DMS114 treated with DMSO at 0.1 percent for 48 hours (cell line): ENCODE measurements at regions not wholly inside any gene's neighbourhood (a gene's known extent, or its start where the extent isn't known, plus 50 kb on each side); places are given as distances from the start of the nearest gene placed in this dataset.
"Not testable (repeated sequence)": the region's sequence is repeated elsewhere in the genome, so short reads cannot be mapped to it uniquely, and the experiment has no call there.

Source experiments
- DNase-seq: peaks from one replicate; lab custom pipeline; 2025; ENCODE audit not compliant: unreplicated experiment; lab: John Stamatoyannopoulos, UW

DNA sequence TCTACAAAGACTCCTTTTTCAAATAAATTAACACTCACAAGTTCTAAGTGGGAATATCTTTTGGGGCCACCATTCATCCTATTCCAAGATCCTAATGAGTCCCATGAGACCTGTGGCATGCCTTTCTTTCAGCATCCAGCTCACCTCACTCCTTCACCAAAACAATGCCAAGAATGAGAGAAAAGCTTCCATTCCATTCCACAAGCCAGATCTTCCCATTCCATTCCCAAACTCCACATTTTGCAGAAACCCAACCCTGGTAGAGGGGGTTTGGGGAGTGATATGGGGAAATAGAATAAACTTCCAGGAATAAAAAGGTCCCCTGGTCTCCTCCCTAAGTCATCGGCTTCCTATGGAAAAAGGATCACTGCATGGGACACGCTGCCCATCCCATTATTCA is 392.2 kb downstream of the NPIPA8 start:
- no peak for DNase-seq

DNA sequence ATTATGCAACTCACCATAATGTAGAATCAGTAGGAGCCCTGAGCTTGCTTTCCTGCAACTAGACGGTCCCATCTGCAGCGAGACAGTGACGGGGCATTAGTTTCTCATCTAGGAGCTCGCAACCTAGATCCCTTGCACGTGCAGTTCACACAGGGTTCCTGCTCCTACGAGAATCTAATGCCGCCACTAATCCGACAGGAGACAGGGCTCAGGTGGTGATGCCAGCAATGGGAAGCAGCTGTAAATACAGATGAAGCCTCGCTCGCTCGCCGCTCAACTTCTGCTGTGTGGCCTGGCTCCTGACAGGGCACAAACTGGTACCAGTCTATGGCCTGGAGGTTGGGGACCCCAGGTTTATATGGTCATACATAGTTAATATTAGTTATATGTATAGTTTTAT is 394.5 kb downstream of the NPIPA8 start:
- no peak for DNase-seq

DNA sequence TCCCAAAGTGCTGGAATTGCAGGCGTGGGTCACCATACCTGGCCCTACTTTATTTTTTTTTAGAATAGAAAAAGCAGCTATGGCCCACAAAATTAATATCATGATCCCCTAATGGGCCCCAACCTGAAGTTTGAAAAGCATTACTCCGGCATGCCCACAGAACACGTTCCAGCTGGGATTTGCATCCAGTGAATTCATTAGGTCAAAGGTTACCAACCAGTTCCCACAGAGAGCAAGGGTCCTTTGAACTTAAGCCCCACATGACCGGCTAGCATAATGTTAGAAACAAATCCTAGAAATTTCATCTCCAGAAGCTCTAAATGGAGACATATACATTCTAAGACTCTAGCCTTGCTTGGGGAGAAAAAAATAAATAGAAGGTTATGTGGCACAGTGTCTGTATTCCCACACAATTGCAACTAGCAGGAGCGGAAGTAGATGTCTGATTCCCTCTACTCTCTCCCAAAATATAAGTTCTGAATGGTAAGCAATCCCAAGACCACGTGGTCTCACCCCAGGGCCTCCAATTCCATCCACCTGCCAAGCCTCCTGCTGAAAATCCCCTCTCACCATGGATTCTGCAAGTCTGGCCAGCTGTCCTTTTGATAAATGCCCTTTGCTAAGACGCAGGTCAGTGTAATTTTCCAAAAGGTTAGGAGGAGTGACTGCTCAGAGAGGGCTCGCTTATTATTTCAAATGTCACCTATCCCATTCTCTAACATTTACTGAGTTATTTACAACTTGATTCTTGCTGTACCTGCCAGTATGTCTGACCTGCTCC is 395.8 kb downstream of the NPIPA8 start:
- DNase-seq = no peak

- DNase-seq = no peak
Observed at GRCh38 chr16:17939723-17940122, 396.8 kb downstream of the NPIPA8 start.

DNA sequence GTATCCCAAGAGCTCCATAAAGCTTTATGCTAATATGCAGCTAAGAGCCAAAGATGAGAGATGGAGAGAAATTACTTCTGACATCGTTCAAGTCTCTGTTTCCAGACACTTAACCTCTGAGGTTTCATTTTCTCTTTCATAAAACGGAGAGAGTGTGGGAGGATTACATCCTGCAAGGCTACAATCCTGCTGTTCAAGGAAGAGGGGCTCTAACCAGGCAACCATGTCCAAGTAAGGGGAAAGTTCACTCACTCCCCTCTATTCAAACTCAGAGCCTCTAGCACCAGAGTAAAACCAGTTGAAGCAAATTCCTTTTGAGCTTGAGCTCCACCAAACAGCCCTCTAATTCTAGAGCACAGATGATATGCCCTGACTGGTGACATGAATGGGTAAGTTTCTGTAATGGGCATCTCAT is 397.4 kb downstream of the NPIPA8 start:
- no peak for DNase-seq

DNA sequence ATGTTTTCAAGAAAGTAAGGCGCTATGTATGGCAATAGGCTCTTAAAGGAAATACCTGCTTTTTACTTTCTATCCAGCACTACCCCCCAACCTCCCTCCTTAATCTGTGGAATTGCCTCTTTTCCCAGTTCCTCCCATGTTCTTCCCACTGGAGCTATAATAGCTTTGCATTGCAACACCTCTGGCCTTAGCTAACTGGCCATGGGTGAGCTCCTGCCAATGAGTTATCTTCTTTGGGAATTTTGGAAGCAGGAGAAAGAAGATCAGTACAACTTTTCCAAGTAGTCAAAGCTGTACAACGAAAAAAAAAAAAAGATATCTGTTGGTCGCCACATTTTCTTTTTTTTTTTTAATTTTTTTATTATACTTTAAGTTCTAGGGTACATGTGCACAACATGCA is 398.0 kb downstream of the NPIPA8 start:
- no peak for DNase-seq

DNA sequence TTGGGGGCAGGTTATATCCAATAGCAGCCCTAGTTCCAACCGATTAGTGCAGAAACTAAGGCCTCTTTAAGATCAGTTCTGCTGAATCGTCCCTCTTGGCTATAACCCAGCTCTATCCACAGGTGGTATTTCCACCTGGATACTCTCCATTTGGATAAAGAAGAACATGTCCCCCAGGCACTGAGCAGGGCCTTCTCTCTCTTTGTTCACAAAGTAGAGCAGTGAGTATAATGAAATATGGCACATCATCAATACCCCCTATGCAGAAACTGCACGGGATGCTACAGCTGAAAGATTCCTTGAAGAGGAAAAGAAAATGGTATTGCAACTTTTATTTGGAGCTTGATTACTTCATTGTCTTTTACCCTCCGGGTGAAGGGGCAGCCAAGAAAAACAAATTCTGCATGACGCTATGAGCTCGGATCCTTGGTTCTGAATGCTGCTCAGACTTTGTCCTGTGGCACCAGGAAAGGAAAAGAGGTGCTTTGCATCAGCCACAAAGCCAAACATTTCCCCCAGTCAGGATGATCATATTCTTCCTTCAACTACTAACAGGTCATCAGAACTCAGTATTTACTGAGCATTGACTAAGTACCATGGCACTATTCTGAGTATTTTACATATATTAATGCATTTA is 399.7 kb downstream of the NPIPA8 start:
- DNase-seq = no peak

DNA sequence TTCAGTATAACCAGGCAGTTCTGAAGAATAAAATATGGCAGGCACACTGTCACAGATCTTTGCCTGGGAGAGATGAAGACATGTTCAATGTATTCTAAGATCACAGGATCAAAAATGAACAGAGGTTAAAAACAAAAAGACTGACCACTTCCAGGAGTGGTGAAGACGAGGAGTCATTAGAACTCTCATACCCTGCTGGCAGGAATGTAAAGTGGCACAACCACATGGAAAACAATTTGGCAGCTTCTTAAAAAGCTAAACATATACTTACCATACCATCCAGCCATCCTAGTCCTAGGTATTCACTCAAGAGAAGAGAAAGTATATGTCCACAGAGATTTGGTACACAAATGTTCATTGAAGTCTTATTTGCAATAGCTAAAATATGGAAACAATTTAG is 406.3 kb downstream of the NPIPA8 start:
- DNase-seq = no peak

DNA sequence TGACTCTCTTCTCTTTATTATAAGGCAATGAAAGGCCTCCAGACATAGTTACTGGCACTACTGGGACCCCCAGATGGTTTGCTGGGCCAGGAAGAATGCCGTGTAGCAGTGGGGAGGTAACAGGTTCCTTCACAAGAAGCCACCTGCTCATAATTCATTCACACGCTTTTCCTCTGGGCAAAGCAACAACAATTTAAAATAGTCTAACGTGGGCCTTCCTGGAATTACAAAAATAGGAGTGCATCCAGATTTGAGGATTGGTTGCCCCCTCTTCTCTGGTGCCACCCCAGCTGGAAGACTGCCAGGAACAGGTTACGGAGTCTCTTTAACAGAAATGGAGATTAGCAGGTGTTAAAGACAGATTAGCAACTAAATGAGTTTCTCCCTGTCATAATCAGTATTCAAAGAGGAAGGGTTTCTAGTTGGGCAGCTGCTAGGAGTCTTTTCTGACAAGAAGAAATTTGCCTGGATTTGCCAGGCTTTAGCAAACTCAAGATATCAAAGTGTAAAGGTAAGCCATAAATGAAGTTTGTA is 409.6 kb downstream of the NPIPA8 start:
- DNase-seq = no peak

DNA sequence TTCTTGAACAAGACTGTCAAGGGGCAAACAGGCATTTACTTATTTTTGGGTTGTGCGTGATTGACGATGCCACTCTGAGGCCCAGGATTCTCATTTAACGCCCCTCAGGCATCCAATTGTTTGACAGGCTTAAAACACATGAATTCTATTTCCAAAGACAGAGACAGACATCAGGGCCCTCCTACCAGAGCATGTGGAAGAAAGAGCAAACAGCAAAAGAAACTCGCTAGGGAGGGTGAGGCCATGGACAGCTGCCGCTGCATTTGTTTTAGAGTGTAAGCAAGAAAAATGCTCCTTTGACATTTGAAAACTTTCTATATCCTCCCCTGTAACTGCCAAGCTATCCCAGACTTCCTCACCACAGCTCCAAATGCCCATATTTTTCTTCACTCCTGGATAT is 410.1 kb downstream of the NPIPA8 start:
- DNase-seq = no peak

- DNase-seq = no peak
Observed at GRCh38 chr16:17925761-17926160, 410.8 kb downstream of the NPIPA8 start.

DNA sequence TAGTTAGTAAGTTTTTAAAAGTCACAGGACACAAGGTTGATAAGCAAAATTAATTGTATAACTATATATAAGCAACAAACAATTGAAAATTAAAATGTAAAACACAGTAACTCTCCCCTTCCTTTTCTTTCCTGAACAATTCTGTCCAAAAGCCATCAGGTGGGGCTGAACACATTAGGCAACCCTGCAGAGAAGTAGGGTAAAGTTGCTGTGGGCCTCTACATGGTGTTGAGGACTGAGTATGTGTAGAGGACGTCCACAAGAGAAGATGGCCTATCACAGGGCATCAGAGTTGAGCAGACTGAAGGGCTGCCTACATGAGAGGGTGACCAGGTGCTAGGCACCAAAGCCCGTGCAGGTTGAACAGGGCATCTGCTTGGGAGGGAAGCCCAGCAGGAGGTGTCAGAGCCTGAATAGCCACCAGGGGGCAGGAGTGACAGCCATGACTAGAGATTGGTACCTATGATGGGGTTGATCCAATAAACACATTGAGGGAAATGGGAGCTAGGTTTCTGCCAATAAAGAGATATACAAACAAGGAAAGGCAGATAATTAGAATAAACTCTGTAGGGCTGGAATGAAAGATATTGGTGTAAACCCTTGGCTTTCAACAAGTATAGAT is 415.1 kb downstream of the NPIPA8 start:
- DNase-seq = no peak

DNA sequence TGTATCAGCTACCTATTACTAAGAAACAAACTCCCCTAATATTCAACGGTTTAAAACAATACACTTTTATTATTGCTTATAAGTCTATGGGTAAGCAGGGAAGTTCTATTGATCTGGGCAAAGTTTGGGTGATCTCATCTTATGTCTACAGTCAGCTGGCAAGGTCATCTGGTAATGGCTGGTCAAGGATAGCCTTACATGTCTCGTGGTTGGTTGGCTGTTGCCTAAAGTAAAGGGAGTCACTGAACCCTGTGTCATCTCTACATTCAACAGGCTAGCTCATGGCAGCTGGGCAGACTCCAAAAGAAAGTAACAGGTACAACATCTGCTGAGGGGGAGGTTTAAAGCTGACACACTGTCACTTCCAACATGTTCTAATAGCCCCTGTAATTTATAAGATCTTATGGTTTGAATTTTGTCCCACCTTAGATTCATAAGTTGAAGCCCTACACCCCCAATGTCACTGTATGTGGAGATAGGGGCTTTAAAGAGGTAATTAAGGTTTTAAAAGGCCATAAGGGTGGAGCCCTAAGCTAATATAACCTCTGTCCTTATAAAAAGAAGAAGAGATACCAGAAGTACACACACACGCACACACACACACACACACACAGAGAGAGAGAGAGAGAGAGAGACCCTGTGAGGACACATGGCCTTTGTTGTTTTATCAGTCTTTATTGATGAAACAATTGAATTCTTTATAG is 419.1 kb downstream of the NPIPA8 start:
- no peak for DNase-seq

GRCh38 chr16:17915791-17916190 is 420.7 kb downstream of the NPIPA8 start:
- no peak for DNase-seq

GRCh38 chr16:17914168-17914567 is 422.4 kb downstream of the NPIPA8 start:
- no peak for DNase-seq

- DNase-seq = not testable (repeated sequence)
Observed at GRCh38 chr16:17911578-17911977, 425.0 kb downstream of the NPIPA8 start.

DNA sequence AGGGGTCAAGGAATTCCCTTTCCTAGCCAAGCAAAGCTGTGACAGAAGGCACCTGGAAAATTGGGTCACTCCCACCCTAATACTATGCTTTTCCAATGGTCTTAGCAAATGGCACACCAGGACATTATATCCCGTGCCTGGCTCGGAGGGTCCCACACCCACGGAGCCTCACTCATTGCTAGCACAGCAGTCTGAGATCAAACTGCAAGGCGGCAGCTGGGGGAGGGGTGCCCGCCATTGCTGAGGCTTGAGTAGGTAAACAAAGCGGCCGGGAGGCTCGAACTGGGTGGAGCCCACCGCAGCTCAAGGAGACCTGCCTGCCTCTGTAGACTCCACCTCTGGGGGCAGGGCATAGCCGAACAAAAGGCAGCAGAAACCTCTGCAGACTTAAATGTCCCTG is 429.9 kb downstream of the NPIPA8 start:
- DNase-seq = not testable (repeated sequence)

DNA sequence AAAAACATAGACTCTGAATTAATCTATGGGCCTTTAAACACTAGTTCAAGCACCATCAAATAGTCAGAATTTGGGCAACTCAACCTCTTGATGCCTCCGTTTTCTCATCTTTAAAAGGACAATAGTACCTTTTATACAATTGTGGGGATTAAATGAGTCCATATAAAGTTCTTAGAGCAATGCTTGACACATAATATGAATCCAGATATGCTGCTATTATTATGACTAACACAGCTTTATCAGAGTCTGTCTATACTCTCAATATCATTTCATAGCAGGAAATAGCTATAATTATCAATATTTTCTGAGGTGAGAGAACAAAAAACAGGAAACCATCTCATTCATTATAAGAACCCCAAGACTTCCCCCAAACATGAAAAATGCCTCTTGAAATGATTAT is 430.5 kb upstream of the XYLT1 start:
- no peak for DNase-seq

DNA sequence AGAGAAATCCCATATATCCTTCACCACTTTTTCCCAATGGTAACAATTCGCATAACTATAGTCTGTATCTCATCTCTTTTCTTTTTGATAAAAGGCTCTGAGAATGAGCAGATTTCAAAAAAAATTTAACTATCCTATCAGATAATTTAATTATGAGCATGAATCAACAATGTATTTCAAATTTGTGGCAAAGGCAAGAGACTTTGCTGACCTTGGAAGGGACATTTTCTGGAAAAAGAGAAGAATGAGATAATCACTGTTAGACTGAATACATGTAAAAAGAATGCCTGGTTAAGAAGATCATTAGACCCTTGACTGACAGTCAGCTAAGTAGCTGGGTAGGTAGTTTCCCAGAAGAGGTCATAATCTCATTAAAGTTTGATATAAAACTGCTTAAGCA is 428.4 kb upstream of the XYLT1 start:
- no peak for DNase-seq

DNA sequence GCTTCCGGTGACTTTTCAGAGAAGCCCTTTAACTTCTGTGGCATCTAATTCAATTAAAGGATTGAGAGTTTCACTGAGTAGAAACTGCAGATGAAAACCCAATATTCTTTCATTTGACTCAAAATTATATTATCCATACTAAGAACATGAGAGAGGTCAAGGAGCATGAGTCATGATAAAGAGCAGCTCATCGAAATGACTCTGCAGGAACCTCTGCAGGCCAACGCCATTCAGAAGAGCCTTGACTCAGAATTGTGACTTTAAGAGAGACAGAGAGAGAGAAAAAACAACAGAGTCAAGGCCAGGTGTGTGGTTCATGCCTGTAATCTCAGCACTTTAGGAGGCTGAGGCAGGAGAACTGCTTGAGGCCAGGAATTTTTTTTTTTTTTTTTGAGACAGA is 417.2 kb upstream of the XYLT1 start:
- no peak for DNase-seq

DNA sequence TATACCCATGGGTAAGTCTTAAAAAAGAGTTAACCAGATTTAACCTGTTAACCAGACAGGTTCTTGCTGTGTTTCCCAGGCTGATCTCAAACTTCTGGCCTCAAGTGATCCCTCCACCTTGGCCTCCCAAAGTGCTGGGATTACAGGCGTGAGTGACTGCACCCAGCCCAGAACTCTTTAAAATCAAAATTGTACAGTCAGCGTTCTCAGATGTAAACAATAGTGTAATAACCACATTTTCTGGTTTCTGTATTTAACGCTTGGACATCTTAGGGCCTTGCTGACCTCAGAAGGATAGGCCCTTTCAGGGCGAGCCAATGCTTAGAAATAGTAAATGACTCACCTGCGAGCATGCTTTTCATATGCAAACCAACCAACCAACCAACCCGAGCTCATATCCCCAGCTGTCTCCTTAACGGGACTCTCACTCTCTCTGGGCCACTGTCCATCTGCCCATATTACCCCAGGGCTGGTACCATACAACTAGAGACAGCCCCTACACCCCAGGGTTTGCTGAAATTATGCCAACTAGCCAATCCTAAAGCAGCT is 415.0 kb upstream of the XYLT1 start:
- DNase-seq = no peak
